Transverse colon (tissue), 4 donors: ENCODE measurements at regions not wholly inside any gene's neighbourhood (a gene's known extent, or its start where the extent isn't known, plus 50 kb on each side); places are given as distances from the start of the nearest gene placed in this dataset.

Experiments
- DNase-seq: peaks from one replicate; pipeline ENCODE4 v3.0.0-alpha.2; 2019
- H3K27ac ChIP-seq, 4 donors: fragments of 200-600 bp; sonication (generic); 2 replicates each; pipeline ENCODE4 v1.5.1; 2016 to 2018; ENCODE audit warnings: inconsistent platforms in 4 of 4
- H3K27me3 ChIP-seq: fragments of 200-600 bp; sonication (generic); 2 replicates; pipeline ENCODE4 v1.5.1; 2017; ENCODE audit warnings: inconsistent platforms
- H3K36me3 ChIP-seq, 4 donors: fragments of 200-600 bp; sonication (generic); 2 replicates each; pipeline ENCODE4 v1.5.1; 2017 to 2019; ENCODE audit warnings: inconsistent platforms in 4 of 4
- H3K4me1 ChIP-seq, 4 donors: fragments of 200-600 bp; sonication (generic); 2 replicates each; pipeline ENCODE4 v1.5.1; 2017 to 2020; ENCODE audit warnings: inconsistent platforms in 4 of 4
- H3K4me3 ChIP-seq, 4 donors: fragments of 200-600 bp; sonication (generic); 1 replicate in 1 of 4; 2 replicates in 3 of 4; pipeline versions ENCODE4 v1.5.1 to v1.6.1; 2017 to 2019; ENCODE audit warnings: inconsistent platforms in 4 of 4
- H3K9me3 ChIP-seq, 2 donors: fragments of 200-600 bp; sonication (generic); 2 replicates each; pipeline ENCODE4 v1.5.1; 2017 to 2019; ENCODE audit warnings: inconsistent platforms in 2 of 2
- EP300 ChIP-seq: sonication (generic); formaldehyde crosslinking; IDR thresholded peaks from one replicate; pipeline ENCODE4 v1.6.1; 2017; ENCODE audit warnings: antibody characterized with exemption, low read depth
- POLR2A ChIP-seq: fragments of 450-650 bp; IDR thresholded peaks from one replicate; pipeline ENCODE4 v1.6.1; 2016; ENCODE audit warnings: antibody characterized with exemption, mild to moderate bottlenecking, moderate library complexity
- POLR2AphosphoS5 ChIP-seq, 3 donors: sonication (generic); formaldehyde crosslinking; IDR thresholded peaks; one replicate each; pipeline ENCODE4 v1.6.1; 2016; ENCODE audit warnings: antibody characterized with exemption in 3 of 3
- WGBS, 2 donors: methylation state at CpG; one replicate each; pipeline ENCODE4 v1.1.5; 2018; ENCODE audit warnings: low coverage in 1 of 2; 5-methylcytosine and 5-hydroxymethylcytosine counted together
- in situ Hi-C, 4 donors: fragments of 200-750 bp; cut with MboI; loops; one replicate each; pipeline versions ENCODE4 v1.15.0 to v1.15.1; 2017; ENCODE audit warnings: low sequenced_read_pairs in 3 of 4, low pct_ligation_motif_present in 1 of 4, low pct_unique_long_range_greater_than_20kb in 1 of 4
- intact Hi-C: fragments of 100-400 bp; cut with DNase I; formaldehyde crosslinking; loops from one replicate; pipeline ENCODE4 v1.15.1; 2023; ENCODE audit warnings: low total_unique reads
- TF ChIP-seq, protein P1 (sequence below), 5 experiments: fragments of 200-600 bp in 3 of 5; fragments of 450-650 bp in 2 of 5; sonication (generic) in 3 of 5; IDR thresholded peaks; 1 replicate in 2 of 5; 2 replicates in 3 of 5; pipeline ENCODE4 v1.5.1; 2016 to 2017; ENCODE audit warnings: antibody characterized with exemption in 5 of 5, inconsistent platforms in 3 of 5, mild to moderate bottlenecking in 2 of 5, moderate library complexity in 1 of 5

DNA sequence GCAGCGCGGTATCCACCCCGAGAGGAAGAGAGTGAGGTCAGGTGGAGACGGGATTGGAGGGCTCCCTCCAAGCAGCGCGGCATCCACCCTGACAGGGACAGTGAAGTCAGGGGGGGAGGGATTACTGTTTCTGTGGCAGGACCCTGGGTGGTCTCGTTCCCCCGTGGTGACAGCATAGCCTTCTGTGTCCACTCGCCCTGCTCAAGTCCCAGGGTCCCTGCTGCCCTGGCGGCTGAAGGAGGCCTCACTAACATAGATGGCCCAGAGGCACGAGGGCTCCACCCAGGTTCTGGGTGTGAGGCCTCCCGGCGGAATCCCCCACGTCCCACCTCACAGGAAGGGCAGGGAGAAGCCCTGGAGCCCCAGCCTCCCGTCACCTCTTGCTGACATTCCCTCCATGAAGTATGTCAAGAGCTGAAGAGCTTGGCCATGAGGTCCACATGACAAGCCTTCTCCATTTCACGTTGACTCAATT, 636.1 kb downstream of the BRD1 start:
- no peak for DNase-seq
- intact Hi-C loops = no loop called here
- no peak overlapping the region for H3K27ac ChIP-seq
- H3K36me3 ChIP-seq = no peaks in the 10 kb centered on the region
- WGBS, 2 donors = 80% methylated on average over 16 of the region's 16 CpGs; no CpG with 5 or more reads in 1 of the 2 donors
- TF ChIP-seq, protein P1, sequence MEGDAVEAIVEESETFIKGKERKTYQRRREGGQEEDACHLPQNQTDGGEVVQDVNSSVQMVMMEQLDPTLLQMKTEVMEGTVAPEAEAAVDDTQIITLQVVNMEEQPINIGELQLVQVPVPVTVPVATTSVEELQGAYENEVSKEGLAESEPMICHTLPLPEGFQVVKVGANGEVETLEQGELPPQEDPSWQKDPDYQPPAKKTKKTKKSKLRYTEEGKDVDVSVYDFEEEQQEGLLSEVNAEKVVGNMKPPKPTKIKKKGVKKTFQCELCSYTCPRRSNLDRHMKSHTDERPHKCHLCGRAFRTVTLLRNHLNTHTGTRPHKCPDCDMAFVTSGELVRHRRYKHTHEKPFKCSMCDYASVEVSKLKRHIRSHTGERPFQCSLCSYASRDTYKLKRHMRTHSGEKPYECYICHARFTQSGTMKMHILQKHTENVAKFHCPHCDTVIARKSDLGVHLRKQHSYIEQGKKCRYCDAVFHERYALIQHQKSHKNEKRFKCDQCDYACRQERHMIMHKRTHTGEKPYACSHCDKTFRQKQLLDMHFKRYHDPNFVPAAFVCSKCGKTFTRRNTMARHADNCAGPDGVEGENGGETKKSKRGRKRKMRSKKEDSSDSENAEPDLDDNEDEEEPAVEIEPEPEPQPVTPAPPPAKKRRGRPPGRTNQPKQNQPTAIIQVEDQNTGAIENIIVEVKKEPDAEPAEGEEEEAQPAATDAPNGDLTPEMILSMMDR (IDR thresholded peaks at IDR 0.05) = no peak
- no peak for TF ChIP-seq POLR2A
- TF ChIP-seq EP300 = no peak
- TF ChIP-seq POLR2AphosphoS5 (IDR thresholded peaks at IDR 0.05) = no peak
- H3K4me1 ChIP-seq = no peaks in the 10 kb centered on the region
- no peaks in the 10 kb centered on the region for H3K27me3 ChIP-seq
- in situ Hi-C loops = no loop called here
- no peaks in the 10 kb centered on the region for H3K9me3 ChIP-seq
- H3K4me3 ChIP-seq = no peak overlapping the region

DNA sequence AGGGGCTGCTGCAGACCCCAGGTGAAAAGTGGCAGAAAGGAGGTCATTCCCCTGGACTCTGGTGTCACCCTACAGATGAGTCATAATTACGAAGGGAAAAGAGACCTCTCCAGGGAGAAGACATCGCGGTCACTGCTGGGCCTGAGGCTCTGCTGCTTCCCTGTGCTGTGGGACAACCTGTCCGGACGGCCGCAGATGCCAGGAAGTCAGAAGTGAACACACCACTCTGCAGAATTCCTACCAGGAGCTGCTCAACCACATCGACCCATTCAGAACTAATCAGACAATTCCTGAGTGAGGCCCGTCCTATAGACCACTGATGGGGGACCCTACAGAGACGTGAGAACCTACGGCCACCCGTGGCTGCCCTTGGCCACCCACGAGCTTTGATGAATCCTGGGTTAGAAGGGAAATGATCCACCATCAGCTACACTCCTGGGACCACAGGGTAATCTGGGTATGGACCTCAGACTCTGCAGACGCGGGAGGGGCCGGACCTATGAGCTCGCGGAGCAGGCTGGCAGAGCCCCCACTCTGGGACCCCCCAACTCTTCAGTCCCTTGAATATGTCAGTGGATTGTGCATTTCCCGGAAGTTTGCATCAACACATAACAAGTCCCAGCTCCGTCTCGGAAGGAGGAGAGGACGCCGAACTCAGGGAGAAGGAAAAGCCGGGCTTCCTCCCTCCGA, 636.7 kb downstream of the BRD1 start:
- Histone ChIP-seq H3K4me3 (no peak overlapping the region), H3K4me1 (no peaks in the 10 kb centered on the region), H3K36me3 (no peaks in the 10 kb centered on the region), H3K27me3 (no peaks in the 10 kb centered on the region), H3K27ac (no peak overlapping the region), H3K9me3 (no peaks in the 10 kb centered on the region)
- intact Hi-C loops (no loop called here), in situ Hi-C loops (no loop called here)
- no peak for DNase-seq
- TF ChIP-seq, protein P1 (IDR thresholded peaks at IDR 0.05) = no peak
- TF ChIP-seq POLR2AphosphoS5 (IDR thresholded peaks at IDR 0.05) (no peak), POLR2A (no peak)
- 76 to 100% methylated on average over 2 to 24 of the region's 24 CpGs for WGBS, 2 donors

DNA sequence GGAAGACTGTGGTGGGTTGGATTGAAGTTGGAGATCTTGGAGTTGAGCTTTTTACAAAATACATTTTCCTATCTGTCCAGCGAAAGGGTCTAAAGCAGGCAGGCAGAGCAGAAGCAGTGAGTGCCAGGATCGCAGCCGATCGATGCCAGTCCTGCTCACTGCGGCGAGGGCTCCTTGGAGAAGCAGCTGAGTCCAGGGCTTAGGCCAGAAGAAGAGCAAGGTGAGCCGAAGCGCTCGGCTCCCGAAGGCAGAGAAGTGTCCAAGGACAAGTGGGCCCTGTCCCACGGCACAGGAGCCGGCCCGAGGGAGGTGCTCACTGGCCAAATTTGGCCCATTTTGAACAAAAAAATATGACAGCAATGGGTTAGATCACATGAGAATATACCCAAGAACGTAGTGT, 637.8 kb downstream of the BRD1 start:
- in situ Hi-C loops (no loop called here), intact Hi-C loops (no loop called here)
- Histone ChIP-seq H3K9me3 (no peaks in the 10 kb centered on the region), H3K27me3 (no peaks in the 10 kb centered on the region), H3K36me3 (no peaks in the 10 kb centered on the region), H3K4me3 (no peak overlapping the region), H3K4me1 (no peaks in the 10 kb centered on the region), H3K27ac (no peak overlapping the region)
- WGBS, 2 donors = 82 to 83% methylated on average over 8 to 14 of the region's 14 CpGs
- no peak for TF ChIP-seq POLR2A
- TF ChIP-seq POLR2AphosphoS5 (IDR thresholded peaks at IDR 0.05) = no peak
- no peak for TF ChIP-seq EP300
- TF ChIP-seq, protein P1 (IDR thresholded peaks at IDR 0.05) = no peak
- no peak for DNase-seq

DNA sequence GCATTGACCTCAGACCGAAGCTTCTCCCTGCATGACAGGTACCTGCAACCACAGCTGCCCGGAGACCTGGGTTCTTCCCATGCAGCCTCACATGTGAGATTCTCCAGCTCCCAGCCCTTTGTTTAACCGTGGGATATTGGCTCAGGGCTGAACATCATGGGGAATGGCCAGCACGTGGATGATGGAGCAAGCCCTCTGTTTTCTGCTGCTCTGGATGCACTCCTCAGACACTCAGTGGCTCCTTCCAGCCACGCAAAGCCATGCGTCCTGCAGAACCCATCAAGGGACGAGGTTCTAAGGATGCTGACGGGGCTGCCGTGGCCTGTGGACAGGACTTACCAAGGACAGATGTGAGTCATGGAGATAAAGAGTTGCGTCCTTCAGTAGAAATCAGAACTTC, 639.1 kb downstream of the BRD1 start:
- no peaks in the 10 kb centered on the region for H3K27me3 ChIP-seq
- no peak for TF ChIP-seq EP300
- no peaks in the 10 kb centered on the region for H3K36me3 ChIP-seq
- in situ Hi-C loops = no loop called here
- H3K4me3 ChIP-seq = no peak overlapping the region
- WGBS, 2 donors = 92 to 93% methylated on average over 6 to 9 of the region's 10 CpGs
- no peaks in the 10 kb centered on the region for H3K4me1 ChIP-seq
- no peaks in the 10 kb centered on the region for H3K9me3 ChIP-seq
- intact Hi-C loops = no loop called here
- no peak overlapping the region for H3K27ac ChIP-seq
- no peak for DNase-seq

DNA sequence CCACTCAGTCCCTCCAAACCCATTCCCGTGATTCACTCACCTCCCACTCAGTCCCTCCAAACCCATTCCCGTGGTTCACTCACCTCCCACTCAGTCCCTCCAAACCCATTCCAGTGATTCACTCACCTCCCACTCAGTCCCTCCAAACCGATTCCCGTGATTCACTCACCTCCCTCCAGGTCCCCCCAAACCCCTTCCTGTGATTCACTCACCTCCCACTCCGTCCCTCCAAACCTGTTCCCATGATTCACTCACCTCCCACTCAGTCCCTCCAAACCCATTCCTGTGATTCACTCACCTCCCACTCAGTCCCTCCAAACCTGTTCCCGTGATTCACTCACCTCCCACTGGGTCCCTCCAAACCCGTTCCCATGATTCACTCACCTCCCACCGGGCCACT, 639.6 kb downstream of the BRD1 start:
- in situ Hi-C loops (no loop called here), intact Hi-C loops (no loop called here)
- Histone ChIP-seq H3K27ac (no peak overlapping the region), H3K27me3 (no peaks in the 10 kb centered on the region), H3K9me3 (no peaks in the 10 kb centered on the region), H3K4me1 (no peaks in the 10 kb centered on the region), H3K4me3 (no peak overlapping the region), H3K36me3 (no peaks in the 10 kb centered on the region)
- TF ChIP-seq POLR2AphosphoS5 (IDR thresholded peaks at IDR 0.05) (no peak), EP300 (no peak), POLR2A (no peak)
- TF ChIP-seq, protein P1 (IDR thresholded peaks at IDR 0.05) = no peak
- no peak for DNase-seq
- WGBS, 2 donors = 73 to 85% methylated on average over 7 to 8 of the region's 8 CpGs
